Limb (tissue), 2 donors: ENCODE measurements at regions not wholly inside any gene's neighbourhood (a gene's known extent, or its start where the extent isn't known, plus 50 kb on each side); places are given as distances from the start of the nearest gene placed in this dataset.
"Not testable (repeated sequence)": the region's sequence is repeated elsewhere in the genome, so short reads cannot be mapped to it uniquely, and the experiment has no call there.

ENCODE experiments used
- DNase-seq, 2 donors: peaks; one replicate each; pipeline ENCODE4 v3.0.0-alpha.2; 2016; ENCODE audit errors: extremely low spot score in 2 of 2

DNA sequence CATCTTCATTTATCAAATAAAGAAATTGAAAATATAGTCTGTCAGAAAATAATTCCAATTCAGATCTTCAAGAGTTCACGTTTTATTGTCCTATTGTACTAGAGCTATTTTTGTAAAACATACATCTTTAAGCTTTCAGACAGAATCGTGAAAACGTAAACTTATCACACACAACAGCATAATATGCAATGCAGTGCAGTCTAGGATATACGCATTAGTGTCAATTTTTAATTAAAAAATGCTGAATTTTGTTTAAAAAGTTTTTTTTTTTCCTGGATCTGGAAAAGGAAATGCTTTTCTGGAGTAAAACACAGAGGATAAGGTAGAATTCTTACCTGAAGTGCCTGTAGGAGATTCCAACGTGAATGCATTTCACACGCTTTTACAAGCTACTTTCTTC lies 458.2 kb upstream of the KLF6 start:
- no peak for DNase-seq

DNA sequence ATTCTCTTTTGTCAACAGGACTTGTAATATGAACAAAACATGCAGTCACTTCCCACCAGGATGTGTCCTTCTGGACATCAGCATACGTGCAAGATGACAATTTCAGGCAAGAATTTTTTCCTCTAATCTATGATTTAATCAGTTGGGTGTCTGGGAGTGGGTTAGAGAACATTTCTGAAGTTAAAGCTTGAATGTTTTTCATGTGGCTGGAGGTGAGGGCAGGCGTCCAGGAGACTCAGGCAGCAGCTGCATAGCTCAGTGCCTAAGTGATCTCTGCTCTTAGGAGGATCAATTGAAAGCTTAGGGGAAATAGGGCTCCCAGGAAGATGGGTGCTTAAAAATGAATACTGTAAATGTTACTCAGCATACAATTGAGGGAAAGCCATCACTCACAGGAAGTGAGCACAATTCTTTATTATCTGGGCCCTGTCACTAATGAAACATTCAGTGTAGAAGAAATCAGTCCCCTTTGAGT lies 457.6 kb upstream of the KLF6 start:
- peak in 1 of 2 donors; percentile 15 for DNase-seq

DNA sequence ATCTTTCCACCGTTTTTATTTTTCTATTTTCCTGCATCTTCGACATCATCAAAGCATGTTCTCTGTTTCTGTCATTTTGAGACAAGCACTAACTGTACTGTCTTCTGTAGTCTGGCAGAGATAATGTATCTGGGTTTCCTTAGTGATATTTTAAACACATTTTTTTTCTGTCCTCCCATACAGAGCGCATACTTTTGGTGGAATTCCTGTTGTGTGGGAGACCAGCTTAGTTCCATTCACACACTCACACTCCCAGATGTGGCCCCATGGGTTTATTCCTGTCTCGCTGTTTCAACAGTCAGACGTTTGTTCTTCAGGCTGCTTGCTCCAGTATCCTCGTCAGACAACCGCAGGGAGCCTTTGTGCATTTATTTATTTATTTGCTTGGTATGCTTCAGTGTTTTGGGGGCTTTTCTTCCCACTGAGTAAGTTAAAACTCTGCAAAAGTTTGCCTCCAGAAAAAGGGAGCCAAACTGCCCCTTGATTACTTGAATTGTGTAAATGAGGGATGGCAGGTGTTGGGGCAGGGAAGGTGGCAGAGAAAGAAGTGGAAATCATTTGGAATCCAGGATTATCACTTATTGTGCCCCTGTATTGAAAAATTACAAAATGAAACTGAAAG lies 456.8 kb upstream of the KLF6 start:
- DNase-seq, result peak; percentile 80 to 93

DNA sequence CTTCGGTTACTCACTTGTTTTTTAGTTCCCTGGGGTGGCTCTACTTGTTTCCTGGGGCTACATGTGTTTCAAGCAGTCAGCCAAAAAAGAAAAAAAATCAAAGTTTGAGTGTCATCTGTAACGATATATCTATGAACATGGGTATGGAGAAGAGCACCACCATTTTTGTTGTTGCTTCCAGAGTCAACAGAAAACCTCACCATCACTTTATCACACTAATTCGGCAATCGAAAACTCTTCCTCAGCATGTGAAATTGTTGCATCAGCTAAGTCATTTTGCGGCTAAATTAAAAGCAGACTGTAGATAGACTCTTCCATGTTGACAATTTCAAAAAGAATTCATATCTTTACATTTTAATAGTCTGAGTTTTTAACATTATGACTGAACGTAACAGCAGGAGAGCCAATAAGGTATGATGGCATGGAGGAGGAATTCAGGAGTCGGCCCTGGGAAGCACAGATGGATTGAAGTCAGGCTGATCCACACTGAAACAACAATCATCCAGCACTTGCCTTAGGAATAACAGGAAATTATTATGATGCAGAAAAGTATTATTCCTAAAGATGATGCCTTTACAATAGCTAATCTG lies 455.7 kb upstream of the KLF6 start:
- peak in 1 of 2 donors; percentile 18 for DNase-seq

DNA sequence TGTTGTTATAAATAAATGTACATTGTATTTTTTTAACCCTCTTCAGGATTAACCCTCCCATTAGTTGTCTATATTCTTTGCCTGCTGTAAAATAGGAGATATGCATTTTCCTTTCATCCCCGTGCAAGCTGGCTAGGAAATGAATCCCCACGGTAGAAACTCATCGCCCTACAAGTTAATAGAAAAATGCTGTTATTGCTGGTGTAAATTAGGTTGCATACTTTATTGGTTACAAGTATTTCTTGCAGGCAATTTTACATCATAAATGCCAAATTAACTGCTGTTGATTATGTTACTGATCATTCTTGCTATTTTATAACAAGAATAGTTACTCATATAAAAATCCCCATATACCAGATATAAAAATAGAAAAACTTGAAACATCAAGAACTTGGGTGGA lies 454.2 kb upstream of the KLF6 start:
- no peak for DNase-seq

DNA sequence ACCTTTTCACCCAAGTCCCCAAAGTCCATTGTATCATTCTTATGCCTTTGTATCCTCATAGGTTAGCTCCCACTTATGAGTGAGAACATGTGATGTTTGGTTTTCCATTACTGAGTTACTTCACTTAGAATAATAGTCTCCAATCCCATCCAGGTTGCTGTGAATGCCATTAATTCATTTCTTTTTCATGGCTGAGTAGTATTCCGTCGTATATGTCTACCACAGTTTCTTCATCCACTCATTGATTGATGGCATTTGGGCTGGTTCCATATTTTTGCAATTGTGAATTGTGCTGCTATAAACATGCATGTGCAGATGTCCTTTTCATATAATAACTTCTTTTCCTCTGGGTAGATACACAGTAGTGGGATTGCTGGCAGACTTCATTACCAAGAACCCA lies 451.9 kb upstream of the KLF6 start:
- DNase-seq, result not testable (repeated sequence)

DNA sequence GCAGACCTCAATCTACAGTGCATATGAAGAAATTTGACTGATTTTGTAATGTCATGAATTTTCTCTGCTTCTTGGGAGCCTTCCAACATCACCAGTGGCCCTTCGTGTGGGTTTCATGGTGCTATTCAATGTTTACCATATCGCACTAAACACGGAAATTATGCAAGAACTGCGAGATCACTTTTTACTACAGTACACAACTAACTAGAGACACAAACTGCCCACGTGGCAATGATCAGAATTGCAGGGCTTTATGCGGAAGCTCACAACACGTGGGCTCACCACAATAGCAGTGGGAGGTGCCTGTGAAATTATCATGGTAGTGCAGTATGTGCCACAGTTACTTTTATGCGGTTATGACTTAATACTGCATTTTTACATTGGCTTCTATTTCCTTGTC lies 449.7 kb upstream of the KLF6 start:
- DNase-seq, result no peak

DNA sequence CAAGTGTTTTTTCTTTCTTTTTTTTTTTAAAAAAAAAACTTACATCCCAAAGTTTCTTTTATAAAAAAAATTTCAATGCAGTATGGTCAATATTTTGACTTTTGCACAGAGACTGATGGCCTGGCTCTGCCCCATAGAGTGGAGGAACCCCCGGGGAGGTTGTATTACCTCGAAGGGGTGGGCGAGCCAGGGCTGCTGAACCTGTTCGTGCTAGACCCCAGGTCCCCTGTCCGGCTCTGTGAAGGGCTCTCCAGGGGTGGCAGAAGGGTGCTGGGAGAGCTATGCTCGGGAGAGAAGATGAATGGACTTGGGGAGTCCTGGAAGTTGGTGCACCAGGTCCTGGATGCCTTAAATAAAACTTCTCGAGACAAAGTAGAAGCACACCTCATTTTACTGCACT lies 446.4 kb upstream of the KLF6 start:
- no peak for DNase-seq

DNA sequence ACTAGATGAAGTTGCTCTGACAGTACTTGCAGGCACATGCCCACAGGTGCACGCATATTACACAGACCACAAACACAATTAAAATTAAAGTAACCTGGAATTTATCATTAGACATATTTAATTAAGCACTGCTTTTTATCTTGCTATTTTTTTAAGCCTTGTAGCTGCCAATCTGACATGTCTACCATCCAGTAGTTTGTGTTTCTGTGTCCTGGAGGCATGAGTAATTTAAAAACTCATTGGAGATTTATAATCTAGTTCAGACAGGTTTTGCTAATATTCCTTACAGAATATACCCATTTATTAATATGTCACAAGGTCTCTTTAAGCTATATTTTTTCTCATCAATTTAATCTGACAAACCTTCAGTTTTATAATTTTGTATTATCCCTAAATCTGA lies 445.0 kb upstream of the KLF6 start:
- no peak for DNase-seq

DNA sequence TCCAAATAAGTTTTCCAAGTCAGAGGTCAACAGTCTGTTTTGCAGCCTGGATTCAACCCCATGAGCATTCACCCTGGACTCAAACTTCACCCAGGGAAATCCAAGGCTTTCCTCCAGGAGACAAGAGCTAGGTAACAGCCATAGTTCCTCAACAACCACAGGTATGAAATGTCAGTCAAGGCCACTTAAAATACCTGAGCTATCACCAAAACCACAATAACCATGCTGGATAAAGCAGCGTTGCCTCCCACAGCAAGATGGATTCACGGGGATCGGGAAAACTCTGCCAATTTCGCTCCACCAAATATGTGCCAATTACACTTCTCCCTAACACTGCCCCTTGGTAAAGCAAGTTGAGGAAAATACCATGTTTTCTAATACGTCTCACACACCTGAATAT lies 444.1 kb upstream of the KLF6 start:
- DNase-seq, result no peak

DNA sequence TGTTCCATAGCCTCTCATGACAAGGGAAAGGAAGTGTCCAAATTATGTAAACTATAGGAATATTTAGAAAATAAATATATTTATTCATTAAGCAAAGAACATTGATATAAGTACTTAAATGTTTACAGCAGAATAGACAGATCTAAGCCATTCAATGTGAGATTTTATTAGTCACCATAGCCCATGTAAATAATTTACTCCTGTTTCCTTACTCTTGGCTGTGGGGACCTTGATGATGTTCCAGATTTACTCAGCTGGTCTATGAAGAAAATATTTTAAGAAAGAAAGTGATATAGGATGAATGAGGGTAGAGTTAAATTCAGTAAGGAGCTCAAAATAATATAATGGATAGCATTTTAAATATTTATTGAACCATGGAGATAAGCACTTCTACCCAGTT lies 442.6 kb upstream of the KLF6 start:
- DNase-seq, result no peak

DNA sequence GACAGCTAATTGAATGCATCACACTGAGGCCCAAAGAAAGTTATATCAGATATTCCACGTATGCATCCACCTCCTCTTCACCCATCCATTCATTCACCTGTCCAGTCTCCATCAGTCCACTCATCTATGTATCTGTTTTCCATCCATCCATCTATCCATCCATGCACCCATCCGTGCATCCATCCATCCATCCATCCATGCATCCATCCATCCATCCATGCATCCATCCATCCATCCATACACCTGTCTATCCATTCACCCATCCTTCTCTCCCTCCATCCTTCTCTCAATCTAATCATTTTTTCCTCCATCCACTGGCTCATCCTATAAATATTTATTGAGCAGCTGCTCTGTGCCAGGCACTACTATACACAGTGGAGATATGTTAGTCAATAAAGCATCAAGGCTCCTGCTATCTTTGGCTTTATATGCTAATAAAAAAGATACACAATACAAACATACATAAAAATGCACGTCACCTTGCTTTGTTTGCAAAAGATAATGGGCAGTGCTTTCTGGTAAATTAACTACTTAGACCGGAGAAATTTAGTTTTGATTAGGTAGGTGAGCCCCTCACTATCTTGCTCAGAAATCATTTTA lies 442.0 kb upstream of the KLF6 start:
- DNase-seq, result no peak

DNA sequence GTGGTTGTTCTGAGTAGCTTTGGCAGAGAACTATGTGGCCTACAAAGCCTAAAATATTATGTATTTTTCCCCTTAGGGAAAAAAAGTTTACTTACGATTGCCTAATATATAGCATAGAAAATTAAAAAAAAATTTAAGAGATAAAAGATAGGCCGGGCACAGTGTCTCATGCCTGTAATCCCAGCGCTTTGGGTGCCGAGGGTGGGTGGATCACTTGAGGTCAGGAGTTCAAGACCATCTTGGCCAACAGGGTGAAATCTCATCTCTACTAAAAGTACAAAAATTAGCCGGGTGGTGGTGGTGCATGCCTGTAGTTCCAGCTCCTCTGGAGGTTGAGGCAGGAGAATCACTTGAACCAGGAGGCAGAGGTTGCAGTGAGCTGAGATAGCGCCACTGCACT lies 439.2 kb upstream of the KLF6 start:
- DNase-seq, result no peak

DNA sequence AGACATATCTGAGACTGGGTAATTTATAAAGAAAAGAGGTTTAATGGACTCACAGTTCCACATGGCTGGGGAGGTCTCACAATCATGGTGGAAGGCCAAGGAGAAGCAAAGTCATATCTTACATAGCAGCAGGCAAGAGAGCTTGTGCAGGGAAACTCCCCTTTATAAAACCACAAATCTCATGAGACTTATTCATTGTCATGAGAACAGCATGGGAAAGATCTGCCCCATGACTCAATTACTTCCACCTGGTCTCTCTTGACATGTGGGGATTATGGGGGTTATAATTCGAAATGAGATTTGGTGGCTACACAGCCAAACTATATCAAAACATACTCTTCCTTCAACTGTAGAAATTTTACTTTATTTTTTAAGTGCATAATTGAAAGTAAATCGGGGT lies 436.3 kb upstream of the KLF6 start:
- not testable (repeated sequence) for DNase-seq

DNA sequence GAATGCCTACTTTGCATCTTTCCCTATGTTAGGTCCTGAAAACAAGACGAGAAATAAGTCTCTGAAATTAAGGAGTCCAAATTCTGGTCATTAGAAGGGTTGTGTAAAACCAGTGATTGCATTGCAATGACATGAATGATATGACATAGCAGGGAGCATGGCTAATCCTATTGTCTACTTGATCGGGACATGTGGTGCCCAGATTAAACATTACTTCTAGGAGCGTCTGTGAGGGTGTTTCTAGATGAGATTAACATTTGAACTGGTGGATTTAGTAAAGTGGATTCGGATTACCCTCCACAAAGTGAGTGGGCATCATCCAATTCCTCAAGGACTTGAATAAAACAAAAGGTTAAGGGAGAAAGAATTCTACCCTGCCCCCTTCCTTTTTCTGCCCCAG lies 434.9 kb upstream of the KLF6 start:
- DNase-seq, result no peak

DNA sequence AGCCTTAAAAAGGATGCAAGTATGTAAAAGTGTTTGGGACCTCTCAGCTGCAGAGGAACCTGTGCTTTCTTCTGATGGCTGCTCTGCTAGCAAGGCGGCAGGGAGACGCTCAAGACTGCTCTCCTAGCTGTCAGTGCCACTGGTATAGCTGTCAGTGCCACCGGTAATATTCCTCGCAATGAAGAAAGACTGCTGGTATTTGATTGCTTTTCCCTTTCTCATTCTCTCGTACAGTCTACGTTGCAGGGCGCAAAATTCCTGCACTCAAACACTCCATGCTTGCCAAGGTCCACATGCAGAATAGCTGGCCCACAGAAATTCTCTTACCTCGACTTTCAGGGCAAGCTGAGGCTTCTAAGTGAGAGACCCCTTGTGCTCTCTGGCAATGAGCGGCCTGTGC lies 432.6 kb upstream of the KLF6 start:
- DNase-seq, result no peak

DNA sequence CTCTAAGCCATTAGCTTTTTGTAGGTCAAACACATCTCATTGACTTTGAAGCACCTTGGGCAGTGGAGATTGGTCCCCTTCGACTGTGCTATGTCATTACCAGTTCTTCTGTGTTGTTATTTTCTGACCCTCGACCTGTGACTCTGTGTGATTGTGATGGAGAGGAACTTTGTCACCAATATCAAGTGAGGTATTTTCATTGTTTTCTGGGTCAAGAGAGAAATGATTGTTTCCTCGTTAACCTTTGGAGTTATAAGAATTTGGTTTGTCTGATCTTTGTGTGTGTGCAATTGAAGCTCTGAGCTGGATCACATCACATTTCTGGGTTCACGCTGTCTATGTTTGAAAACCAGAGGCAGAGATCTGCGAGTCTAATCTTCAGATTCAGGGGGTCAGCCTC lies 432.2 kb upstream of the KLF6 start:
- DNase-seq, result no peak

DNA sequence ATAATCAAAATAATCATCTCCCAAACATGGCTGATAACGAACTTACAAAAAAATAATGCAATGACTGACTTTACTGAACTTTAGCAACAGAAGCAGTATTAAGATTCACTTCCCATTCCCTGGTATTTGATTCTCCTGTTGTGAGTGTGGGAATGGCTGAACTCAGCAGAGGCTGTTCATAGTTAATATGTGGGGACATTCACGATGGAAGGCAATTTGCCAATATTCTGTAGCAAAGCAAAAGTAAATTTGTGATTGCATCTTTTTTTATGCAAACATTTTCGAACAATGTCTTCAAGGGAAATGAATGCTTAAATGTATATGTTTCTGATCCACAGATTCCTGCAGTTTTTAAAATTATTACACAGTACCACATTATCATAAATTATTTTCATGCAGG lies 431.7 kb upstream of the KLF6 start:
- DNase-seq, result no peak

DNA sequence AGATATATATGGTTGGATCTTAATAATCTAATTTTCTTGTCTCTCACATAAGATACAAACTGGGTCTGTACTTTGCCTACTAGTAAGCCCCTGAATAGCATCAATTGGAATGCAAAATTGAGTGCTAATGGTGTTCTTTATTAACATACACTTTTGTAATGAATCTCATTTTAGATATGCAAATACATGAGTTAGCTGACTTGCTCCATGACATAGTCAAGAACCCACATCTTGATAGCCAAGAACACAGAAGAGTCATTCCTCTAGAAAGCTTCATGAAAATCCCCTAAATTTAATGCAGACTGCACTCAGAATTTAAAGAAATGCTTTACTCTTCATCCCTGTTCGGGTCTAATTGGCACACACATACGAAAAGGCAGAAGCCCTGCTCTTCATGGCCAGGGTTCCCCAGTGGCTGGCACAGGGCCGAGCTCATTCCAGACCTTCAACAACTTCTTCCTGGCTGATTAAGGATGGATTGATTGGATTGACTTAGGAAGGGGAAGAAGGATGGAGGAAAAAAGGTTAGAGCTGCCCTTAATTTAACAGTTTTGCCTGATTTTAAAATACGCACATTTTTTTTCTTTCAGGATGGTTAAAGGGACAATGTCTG lies 431.1 kb upstream of the KLF6 start:
- DNase-seq, result no peak

DNA sequence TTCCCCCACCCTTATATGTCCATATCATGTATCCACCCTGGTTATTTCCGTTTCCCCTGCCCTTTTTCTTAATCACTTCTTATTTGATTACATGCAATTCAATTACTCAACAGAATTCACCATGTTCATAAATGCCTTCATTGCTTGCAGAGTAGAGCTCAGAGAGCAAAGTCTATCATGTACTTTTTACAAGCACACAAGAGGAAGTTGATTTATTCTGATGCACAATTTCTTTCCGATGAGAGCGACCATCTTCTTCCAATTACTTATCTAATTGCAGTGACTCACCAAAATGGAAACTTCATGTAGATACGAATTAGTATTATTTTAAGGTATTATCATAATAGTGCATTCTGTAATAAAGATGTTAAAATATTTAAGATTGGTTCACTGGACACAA lies 430.5 kb upstream of the KLF6 start:
- DNase-seq, result no peak

DNA sequence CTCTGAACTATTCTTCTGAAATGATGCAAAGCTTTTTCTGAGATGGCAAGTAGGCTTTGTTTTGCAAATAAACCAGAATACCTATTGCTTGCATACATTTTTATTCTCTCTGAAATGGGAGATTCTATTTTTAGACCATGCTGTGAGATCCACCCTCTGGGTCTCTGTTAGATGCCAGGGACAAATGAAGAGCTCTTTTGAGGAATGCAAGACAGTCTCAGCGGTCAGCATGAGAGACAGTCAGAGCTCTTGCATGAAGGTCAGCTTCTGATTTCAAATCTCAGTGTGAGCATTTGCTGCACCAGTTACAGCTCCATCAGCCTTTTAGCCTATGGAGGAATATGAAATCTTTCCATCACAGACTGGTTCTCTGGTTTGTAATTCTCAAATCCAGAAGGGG lies 429.9 kb upstream of the KLF6 start:
- no peak for DNase-seq

DNA sequence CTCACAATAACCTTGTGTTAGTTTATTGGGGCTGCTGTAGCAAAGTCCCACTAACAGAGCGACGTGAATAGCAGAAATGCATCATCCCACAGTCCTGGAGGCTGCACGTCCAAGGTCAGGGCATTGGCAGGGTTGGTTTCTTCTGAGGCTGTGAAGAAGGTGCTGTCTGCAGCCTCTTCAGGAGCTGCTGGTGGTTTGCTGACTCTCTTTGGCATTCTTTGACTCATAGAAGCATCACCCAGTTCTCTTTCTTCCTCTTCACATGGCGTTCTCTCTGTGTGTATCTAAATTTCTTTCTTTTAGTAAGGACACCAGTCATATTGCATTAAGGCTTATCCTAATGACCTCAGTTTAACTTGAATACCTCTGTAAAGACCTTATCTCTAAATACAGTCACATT lies 428.4 kb upstream of the KLF6 start:
- no peak for DNase-seq

DNA sequence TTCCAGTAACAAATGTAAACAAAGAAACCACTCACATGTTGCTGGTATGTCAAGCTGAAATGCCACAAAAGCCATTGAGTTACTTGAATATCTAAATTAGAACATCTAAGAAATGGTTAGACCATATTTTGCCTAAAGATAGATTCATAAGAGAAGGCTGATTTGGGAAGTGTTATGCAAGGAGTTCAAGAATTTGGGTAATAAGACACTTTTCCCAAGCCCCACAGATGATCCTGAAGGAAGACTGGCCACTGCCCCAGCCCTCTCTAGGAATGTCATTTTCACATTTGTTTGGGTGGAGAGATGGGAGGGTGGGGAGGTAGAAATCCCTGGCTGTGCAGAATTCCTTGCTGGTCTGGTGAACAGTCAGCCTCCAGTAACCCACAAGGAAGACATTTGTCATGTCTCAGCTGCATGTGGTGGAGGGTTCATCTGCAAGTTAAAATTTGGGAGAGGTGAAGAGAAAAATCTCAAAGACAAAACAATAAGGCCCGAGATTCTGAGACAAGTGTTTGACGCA lies 427.2 kb upstream of the KLF6 start:
- no peak for DNase-seq
